GM12872 (cell line): ENCODE measurements at regions not wholly inside any gene's neighbourhood (a gene's known extent, or its start where the extent isn't known, plus 50 kb on each side); places are given as distances from the start of the nearest gene placed in this dataset.

ENCODE experiments used
- TF ChIP-seq, protein P1 (sequence below): IDR thresholded peaks from 3 replicates; pipeline ENCODE4 v1.5.1; 2011; ENCODE audit warnings: low read depth, mild to moderate bottlenecking, low read length, moderate library complexity; ENCODE audit not compliant: insufficient read depth

DNA sequence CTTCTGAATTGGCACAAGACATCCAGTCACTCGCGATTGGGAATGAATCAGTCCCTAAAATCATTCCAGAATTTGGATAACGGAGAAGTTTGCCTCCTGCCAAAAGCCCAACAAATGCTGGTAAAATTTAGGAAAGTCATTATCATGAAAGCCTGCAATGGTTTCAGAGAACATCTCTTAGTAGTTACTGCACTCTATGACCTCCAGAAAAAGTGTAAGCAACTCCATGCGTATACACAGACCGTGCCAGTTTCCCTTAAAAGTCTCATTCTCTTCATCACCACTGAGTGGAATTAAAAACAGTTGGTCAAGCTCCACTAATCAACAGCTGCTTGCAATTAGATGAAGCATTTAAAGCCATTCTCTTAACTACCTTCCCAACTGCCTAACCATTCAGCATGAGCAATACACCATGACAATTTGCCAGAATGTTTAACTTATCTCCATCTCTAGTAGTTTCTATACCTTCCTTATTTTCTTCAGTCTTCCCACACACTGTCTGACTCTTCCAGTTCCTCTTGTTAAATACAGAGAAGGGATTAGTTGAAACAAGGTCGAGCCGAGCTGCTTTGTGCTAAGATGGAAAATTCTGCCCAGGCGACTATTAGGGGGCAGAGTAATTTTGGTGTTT is 183.6 kb upstream of the PRDM1 start:
- TF ChIP-seq, protein P1, sequence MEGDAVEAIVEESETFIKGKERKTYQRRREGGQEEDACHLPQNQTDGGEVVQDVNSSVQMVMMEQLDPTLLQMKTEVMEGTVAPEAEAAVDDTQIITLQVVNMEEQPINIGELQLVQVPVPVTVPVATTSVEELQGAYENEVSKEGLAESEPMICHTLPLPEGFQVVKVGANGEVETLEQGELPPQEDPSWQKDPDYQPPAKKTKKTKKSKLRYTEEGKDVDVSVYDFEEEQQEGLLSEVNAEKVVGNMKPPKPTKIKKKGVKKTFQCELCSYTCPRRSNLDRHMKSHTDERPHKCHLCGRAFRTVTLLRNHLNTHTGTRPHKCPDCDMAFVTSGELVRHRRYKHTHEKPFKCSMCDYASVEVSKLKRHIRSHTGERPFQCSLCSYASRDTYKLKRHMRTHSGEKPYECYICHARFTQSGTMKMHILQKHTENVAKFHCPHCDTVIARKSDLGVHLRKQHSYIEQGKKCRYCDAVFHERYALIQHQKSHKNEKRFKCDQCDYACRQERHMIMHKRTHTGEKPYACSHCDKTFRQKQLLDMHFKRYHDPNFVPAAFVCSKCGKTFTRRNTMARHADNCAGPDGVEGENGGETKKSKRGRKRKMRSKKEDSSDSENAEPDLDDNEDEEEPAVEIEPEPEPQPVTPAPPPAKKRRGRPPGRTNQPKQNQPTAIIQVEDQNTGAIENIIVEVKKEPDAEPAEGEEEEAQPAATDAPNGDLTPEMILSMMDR = no peak

DNA sequence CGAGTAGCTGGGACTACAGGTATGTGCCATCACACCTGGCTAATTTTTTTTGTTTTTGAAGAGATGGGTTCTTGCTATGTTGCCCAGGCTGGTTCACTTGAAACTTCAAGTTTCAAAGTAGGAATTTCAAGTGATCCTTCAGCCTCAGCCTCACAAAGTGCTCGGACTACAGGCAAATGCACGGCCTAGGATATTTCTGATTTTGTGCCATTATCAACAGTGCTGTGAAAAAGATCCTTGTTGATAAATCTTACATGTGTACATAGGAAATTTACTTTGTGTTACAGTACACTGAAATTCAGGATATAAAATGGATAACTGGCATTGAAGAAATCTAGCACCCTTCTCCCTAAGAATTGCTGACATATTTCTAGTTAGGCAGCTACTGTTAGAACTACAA is 184.6 kb upstream of the PRDM1 start:
- TF ChIP-seq, protein P1 = no peak

DNA sequence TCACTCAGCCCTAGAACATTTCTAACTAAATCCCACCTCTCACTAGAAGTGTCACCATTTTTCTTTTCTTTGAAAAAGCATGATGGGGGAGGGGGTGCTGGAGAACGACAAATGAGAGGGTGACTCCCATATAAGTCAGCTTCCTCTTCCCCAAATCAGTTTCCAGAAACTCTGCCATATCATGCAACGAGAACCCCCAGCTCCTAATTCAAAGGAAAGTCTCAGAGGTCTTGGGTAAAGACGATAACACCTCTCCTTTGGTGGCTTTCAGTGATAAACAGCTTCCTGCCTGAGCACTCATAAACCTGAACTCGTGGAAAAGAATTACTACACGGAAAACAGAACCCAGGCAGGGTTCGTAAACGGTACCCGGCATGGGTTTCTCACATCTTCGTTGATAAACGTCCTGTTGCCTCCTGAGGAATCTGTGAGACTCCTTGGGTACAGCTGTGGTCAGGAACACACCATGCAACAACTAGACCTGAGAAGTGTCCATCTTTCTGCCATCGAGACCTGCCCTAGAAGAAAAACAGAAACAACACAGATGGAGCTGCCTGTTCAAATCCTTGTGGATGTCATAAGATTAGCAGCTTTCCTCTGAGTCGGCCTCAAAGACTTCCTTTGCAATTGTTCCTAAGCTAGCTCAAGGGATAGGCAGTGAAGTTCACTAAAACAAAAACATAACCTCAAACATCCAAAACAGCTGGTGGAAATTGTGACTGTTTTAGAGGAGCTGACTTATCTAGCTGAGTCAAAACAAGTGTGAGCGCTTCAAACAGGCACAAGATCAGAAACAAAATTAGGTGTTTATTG is 185.8 kb upstream of the PRDM1 start:
- TF ChIP-seq, protein P1 = no peak

DNA sequence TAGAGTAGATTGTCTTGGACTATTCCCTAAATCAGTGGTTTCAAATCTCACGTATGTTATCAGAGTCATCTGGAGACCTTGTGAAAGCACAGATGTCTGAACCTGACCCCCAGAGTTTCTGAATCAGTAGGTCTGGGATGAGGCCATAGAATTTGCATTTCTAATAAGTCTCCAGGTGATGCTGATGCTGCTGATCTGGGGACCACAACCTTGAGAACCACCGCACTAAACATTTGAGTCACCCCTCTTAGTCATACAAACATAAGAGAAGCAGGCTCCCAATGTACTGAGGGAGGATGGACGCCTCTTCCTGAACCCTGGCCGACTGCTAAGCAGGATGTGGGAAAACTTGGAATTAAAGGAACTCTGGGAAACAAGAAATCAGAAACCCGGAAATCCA is 187.8 kb upstream of the PRDM1 start:
- TF ChIP-seq, protein P1 = no peak

- TF ChIP-seq, protein P1 = no peak
These were observed 189.0 kb upstream of the PRDM1 start for GRCh38 chr6:105897131-105897530.

DNA sequence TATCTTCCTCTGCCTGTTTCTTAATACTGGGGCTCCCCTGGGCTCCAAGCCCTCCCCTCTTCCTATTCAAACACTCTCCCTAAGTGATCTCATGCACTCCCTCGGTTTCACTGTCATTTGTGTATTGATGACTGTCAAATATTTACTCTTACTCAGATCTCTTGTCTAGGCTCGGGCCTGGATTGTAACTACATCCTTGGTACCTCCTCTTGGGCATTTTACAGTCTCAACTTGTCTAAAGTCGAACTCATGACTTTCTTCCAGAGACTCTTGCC is 189.4 kb upstream of the PRDM1 start:
- TF ChIP-seq, protein P1 = no peak

GRCh38 chr6:105896052-105896820 is 189.9 kb upstream of the PRDM1 start:
- TF ChIP-seq, protein P1 = no peak
